ENCODE measurements at regions not wholly inside any gene's neighbourhood (a gene's known extent, or its start where the extent isn't known, plus 50 kb on each side); places are given as distances from the start of the nearest gene placed in this dataset.

DNA sequence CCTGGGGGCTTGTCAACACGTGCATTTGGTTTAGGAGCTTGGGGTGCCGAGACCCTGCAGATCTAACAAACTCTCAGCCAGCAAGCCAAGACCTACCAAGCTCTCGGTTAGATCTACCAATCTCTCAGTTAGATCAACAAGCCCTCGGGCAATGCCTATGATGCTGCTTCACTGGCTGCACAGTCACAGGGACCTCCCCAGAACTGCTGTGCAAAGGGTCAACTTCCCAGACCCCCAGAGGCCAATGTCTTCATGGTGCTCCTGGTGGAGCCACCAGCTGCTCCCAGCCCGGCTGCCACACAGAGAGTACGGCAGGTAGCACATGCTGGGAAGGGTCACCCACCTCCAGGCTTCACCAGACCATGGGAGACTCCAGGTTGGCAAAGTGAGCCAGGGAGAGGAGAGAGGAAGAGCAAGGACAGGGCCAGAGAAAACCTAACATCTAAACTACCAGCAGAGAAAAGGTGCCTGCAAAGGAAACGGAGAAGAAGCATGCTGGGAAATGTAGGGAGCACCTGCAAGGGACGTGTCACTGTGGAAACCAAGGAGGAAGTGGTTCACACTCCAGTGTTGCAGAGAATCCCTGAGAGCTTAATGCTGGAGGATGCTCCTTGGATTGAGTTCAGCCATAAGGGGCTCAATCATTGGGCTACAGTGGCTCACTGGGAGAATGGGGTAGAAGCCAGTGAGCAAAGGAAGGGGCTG is 51.5 kb upstream of the GDF10 start:
- TF ChIP-seq, protein P1, sequence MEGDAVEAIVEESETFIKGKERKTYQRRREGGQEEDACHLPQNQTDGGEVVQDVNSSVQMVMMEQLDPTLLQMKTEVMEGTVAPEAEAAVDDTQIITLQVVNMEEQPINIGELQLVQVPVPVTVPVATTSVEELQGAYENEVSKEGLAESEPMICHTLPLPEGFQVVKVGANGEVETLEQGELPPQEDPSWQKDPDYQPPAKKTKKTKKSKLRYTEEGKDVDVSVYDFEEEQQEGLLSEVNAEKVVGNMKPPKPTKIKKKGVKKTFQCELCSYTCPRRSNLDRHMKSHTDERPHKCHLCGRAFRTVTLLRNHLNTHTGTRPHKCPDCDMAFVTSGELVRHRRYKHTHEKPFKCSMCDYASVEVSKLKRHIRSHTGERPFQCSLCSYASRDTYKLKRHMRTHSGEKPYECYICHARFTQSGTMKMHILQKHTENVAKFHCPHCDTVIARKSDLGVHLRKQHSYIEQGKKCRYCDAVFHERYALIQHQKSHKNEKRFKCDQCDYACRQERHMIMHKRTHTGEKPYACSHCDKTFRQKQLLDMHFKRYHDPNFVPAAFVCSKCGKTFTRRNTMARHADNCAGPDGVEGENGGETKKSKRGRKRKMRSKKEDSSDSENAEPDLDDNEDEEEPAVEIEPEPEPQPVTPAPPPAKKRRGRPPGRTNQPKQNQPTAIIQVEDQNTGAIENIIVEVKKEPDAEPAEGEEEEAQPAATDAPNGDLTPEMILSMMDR (conservative IDR thresholded peaks at IDR 0.05; ENCODE audit: low read depth, low read length) = no peak
- no peak for TF ChIP-seq EZH2 (IDR thresholded peaks at IDR 0.05; ENCODE audit: low read length, unreplicated experiment)
- TF ChIP-seq EZH2phosphoT487 (IDR thresholded peaks at IDR 0.05; ENCODE audit: borderline replicate concordance, low read length) = no peak
- Histone ChIP-seq H3K27ac (ENCODE audit: low read length) (no peak overlapping the region), H3K27me3 (ENCODE audit: low read length) (no peaks in the 10 kb centered on the region), H3K4me3 (ENCODE audit: low read length) (no peak overlapping the region), H3F3A (ENCODE audit: low read length, unreplicated experiment) (no peaks in the 10 kb centered on the region), H2AFZ (ENCODE audit: low read length) (no peak overlapping the region), H3K9me3 (ENCODE audit: low read length) (no peaks in the 10 kb centered on the region), H3K36me3 (ENCODE audit: low read depth, low read length) (no peaks in the 10 kb centered on the region), H3K4me2 (ENCODE audit: low read length) (no peak overlapping the region), H3K9ac (ENCODE audit: low read length) (no peak overlapping the region), H4K20me1 (ENCODE audit: low read length) (no peaks in the 10 kb centered on the region), H3K9me2 (replicated peaks; ENCODE audit: low read length) (no peaks in the 10 kb centered on the region), H3K79me2 (ENCODE audit: low read length) (no peaks in the 10 kb centered on the region), H3K4me1 (ENCODE audit: insufficient read depth, low read length) (no peaks in the 10 kb centered on the region)
- BruUV-seq (replicated peaks) = no TSS peak
- DNase-seq (no peak), ATAC-seq (no peak)
- CTCF ChIA-PET = no interaction called here
- POLR2A ChIA-PET (ENCODE audit: unreplicated experiment) = no interaction called here
- intact Hi-C loops (cut with micrococcal nuclease) = no loop called here

DNA sequence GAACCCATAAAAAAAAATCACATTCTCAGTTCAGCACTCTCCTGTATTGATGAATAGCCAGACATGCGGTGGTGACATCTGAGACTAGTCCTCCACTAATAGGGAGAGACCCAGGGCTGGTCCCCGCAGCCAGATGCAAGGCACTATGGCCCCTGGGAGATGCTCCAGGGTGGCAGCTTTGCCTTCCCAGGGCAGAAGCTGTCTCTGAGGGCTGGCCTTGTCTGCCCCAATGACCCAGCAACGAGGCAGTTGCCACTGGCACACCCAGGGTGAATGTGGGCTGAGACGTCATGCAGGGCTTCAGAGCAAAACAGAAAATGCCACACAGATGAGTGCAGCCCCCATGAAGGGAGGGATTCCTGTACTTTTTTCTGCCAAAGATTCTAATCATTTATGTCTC is 50.1 kb upstream of the GDF10 start:
- no peaks in the 10 kb centered on the region for H3K9me2 ChIP-seq (replicated peaks; ENCODE audit: low read length)
- no peaks in the 10 kb centered on the region for H3F3A ChIP-seq (ENCODE audit: low read length, unreplicated experiment)
- no peaks in the 10 kb centered on the region for H3K9me3 ChIP-seq (ENCODE audit: low read length)
- ChIA-PET POLR2A (ENCODE audit: unreplicated experiment) (no interaction called here), CTCF (no interaction called here)
- no peaks in the 10 kb centered on the region for H3K27me3 ChIP-seq (ENCODE audit: low read length)
- H3K79me2 ChIP-seq (ENCODE audit: low read length) = no peaks in the 10 kb centered on the region
- H4K20me1 ChIP-seq (ENCODE audit: low read length) = no peaks in the 10 kb centered on the region
- TF ChIP-seq EZH2 (IDR thresholded peaks at IDR 0.05; ENCODE audit: low read length, unreplicated experiment) (no peak), EZH2phosphoT487 (IDR thresholded peaks at IDR 0.05; ENCODE audit: borderline replicate concordance, low read length) (no peak)
- no peak for DNase-seq
- no peaks in the 10 kb centered on the region for H3K36me3 ChIP-seq (ENCODE audit: low read depth, low read length)
- H2AFZ ChIP-seq (ENCODE audit: low read length) = no peak overlapping the region
- H3K4me3 ChIP-seq (ENCODE audit: low read length) = no peak overlapping the region
- H3K27ac ChIP-seq (ENCODE audit: low read length) = no peak overlapping the region
- H3K4me2 ChIP-seq (ENCODE audit: low read length) = no peak overlapping the region
- no peak overlapping the region for H3K9ac ChIP-seq (ENCODE audit: low read length)
- intact Hi-C loops (cut with micrococcal nuclease) = no loop called here
- no TSS peak for BruUV-seq (replicated peaks)
- no peak for ATAC-seq
- H3K4me1 ChIP-seq (ENCODE audit: insufficient read depth, low read length) = no peaks in the 10 kb centered on the region
